Brain microvascular endothelial cell (primary cell): ENCODE measurements at regions not wholly inside any gene's neighbourhood (a gene's known extent, or its start where the extent isn't known, plus 50 kb on each side); places are given as distances from the start of the nearest gene placed in this dataset.

Source experiments
- DNase-seq: peaks from one replicate; pipeline ENCODE4 v3.0.0-alpha.2; 2020
- H3K27ac ChIP-seq: fragments of 250-450 bp; sonication (Bioruptor Pico); 2 replicates; pipeline ENCODE4 v1.5.1; 2020; ENCODE audit warnings: mild to moderate bottlenecking, moderate library complexity
- H3K27me3 ChIP-seq: fragments of 250-450 bp; sonication (Bioruptor Pico); replicated peaks from 2 replicates; pipeline ENCODE4 v1.5.1; 2020; ENCODE audit warnings: mild to moderate bottlenecking
- H3K36me3 ChIP-seq: fragments of 250-450 bp; sonication (Bioruptor Pico); replicated peaks from 2 replicates; pipeline ENCODE4 v1.5.1; 2020; ENCODE audit warnings: mild to moderate bottlenecking
- H3K4me3 ChIP-seq: 2 replicates; pipeline ENCODE4 v1.5.1; 2011; ENCODE audit warnings: low read depth, mild to moderate bottlenecking, control low read depth, low read length, moderate library complexity
- CTCF ChIP-seq: IDR thresholded peaks from 2 replicates; pipeline ENCODE4 v1.5.1; 2011; ENCODE audit warnings: low read depth, mild to moderate bottlenecking, moderate library complexity, low read length, control low read depth, inconsistent platforms; ENCODE audit errors: missing control alignments
- in situ Hi-C: cut with HindIII; loops from 2 replicates; pipeline ENCODE4 v1.10.0; 2017; ENCODE audit warnings: low sequenced_read_pairs, low pct_ligation_motif_present

- in situ Hi-C loops = loop anchor here (25.0 kb wide), 1 partner anchor 267 kb away; no protein-coding TSS in a partner anchor
- H3K27ac ChIP-seq = no peak overlapping the region
- no peak overlapping the region for H3K4me3 ChIP-seq
- no peaks in the 10 kb centered on the region for H3K36me3 ChIP-seq
- TF ChIP-seq CTCF = no peak
- H3K27me3 ChIP-seq = peaks cover 2% of the 10 kb centered on the region
- no peak for DNase-seq
Observed at GRCh38 chr11:69920345-69921127, 101.3 kb upstream of the FGF3 start.

GRCh38 chr11:69921128-69922014, 102.2 kb upstream of the FGF3 start:
- Histone ChIP-seq H3K36me3 (no peaks in the 10 kb centered on the region), H3K27me3 (peaks cover 8% of the 10 kb centered on the region), H3K27ac (no peak overlapping the region), H3K4me3 (no peak overlapping the region)
- TF ChIP-seq CTCF = no peak
- no peak for DNase-seq
- in situ Hi-C loops = loop anchor here (25.0 kb wide), 1 partner anchor 266 kb away; no protein-coding TSS in a partner anchor

- in situ Hi-C loops = loop anchor here (25.0 kb wide), 1 partner anchor 265 kb away; no protein-coding TSS in a partner anchor
- Histone ChIP-seq H3K4me3 (no peak overlapping the region), H3K27me3 (peaks cover 13% of the 10 kb centered on the region), H3K27ac (no peak overlapping the region), H3K36me3 (no peaks in the 10 kb centered on the region)
- no peak for DNase-seq
- no peak for TF ChIP-seq CTCF
Observed at GRCh38 chr11:69922015-69922595, 102.9 kb upstream of the FGF3 start.

GRCh38 chr11:69922596-69923111, 103.4 kb upstream of the FGF3 start:
- H3K4me3 ChIP-seq = no peak overlapping the region
- no peak for DNase-seq
- H3K27me3 ChIP-seq = peaks cover 15% of the 10 kb centered on the region
- TF ChIP-seq CTCF = no peak
- no peaks in the 10 kb centered on the region for H3K36me3 ChIP-seq
- in situ Hi-C loops = loop anchor here (25.0 kb wide), 1 partner anchor 265 kb away; no protein-coding TSS in a partner anchor
- H3K27ac ChIP-seq = no peak overlapping the region

- Histone ChIP-seq H3K4me3 (no peak overlapping the region), H3K27ac (no peak overlapping the region), H3K36me3 (no peaks in the 10 kb centered on the region), H3K27me3 (peaks cover 17% of the 10 kb centered on the region)
- in situ Hi-C loops = loop anchor here (25.0 kb wide), 1 partner anchor 264 kb away; no protein-coding TSS in a partner anchor
- no peak for DNase-seq
- TF ChIP-seq CTCF = no peak
Observed at GRCh38 chr11:69923196-69923595, 104.0 kb upstream of the FGF3 start.
